Upper lobe of left lung (tissue), 6 donors: ENCODE measurements at regions not wholly inside any gene's neighbourhood (a gene's known extent, or its start where the extent isn't known, plus 50 kb on each side); places are given as distances from the start of the nearest gene placed in this dataset.

Experiments used
- ATAC-seq, 2 donors: fragments of 200-7000 bp; cut with Tn5 transposase; one replicate each; pipeline ENCODE4 v1.9.1; 2022; ENCODE audit warnings: mild to moderate bottlenecking in 2 of 2, moderate library complexity in 2 of 2; ENCODE audit not compliant: low FRiP score in 2 of 2
- DNase-seq, 2 donors: peaks; one replicate each; pipeline ENCODE4 v3.0.0-alpha.2; 2019 to 2020
- H3K27ac ChIP-seq, 4 donors: fragments of 200-600 bp; sonication (generic); one replicate each; pipeline ENCODE4 v1.5.1; 2016 to 2019
- H3K27me3 ChIP-seq, 4 donors: fragments of 200-600 bp; sonication (generic); one replicate each; pipeline ENCODE4 v1.5.1; 2017 to 2019
- H3K36me3 ChIP-seq, 4 donors: fragments of 200-600 bp; sonication (generic); one replicate each; pipeline ENCODE4 v1.5.1; 2016 to 2019
- H3K4me1 ChIP-seq, 4 donors: fragments of 200-600 bp; sonication (generic); one replicate each; pipeline ENCODE4 v1.5.1; 2018 to 2019
- H3K4me3 ChIP-seq, 4 donors: fragments of 200-600 bp; sonication (generic); one replicate each; pipeline ENCODE4 v1.5.1; 2017 to 2019; ENCODE audit warnings: mild to moderate bottlenecking in 2 of 4, moderate library complexity in 1 of 4
- H3K9me3 ChIP-seq, 4 donors: fragments of 200-600 bp; sonication (generic); one replicate each; pipeline ENCODE4 v1.5.1; 2018 to 2019
- CTCF ChIP-seq, 6 experiments: fragments of 450-650 bp in 4 of 6; fragments of 200-600 bp in 2 of 6; sonication (generic) in 2 of 6; IDR thresholded peaks; one replicate each; pipeline ENCODE4 v1.5.1; 2016 to 2019; ENCODE audit warnings: antibody characterized with exemption in 6 of 6
- EP300 ChIP-seq, 4 donors: sonication (generic); formaldehyde crosslinking; IDR thresholded peaks; one replicate each; pipeline ENCODE4 v1.5.1; 2017; ENCODE audit warnings: antibody characterized with exemption in 4 of 4, control low read depth in 2 of 4
- POLR2A ChIP-seq, 4 donors: fragments of 450-650 bp; IDR thresholded peaks; one replicate each; pipeline ENCODE4 v1.5.1; 2016 to 2017; ENCODE audit warnings: antibody characterized with exemption in 4 of 4, mild to moderate bottlenecking in 2 of 4
- POLR2AphosphoS5 ChIP-seq, 2 donors: sonication (generic); formaldehyde crosslinking; IDR thresholded peaks; one replicate each; pipeline ENCODE4 v1.5.1; 2017; ENCODE audit warnings: antibody characterized with exemption in 2 of 2
- WGBS, 2 donors: methylation state at CpG; one replicate each; pipeline ENCODE4 v1.1.5; 2017 to 2018; 5-methylcytosine and 5-hydroxymethylcytosine counted together
- donor health status: DM: no; HTN: no; CAD: no; lungs with moderate emphysema.
- donor health status: DM: no; HTN: yes; CAD: no; lungs with severe emphysema.

- Histone ChIP-seq H3K36me3 (no peaks in the 10 kb centered on the region), H3K9me3 (no peaks in the 10 kb centered on the region), H3K4me3 (no peak overlapping the region), H3K27ac (no peak overlapping the region), H3K4me1 (no peaks in the 10 kb centered on the region), H3K27me3 (no peaks in the 10 kb centered on the region)
- ATAC-seq (no peak), DNase-seq (no peak)
- WGBS, 2 donors = 83 to 89% methylated on average over 1 of the region's 1 CpG
- TF ChIP-seq POLR2A (IDR thresholded peaks at IDR 0.05) = no peak
- no peak for TF ChIP-seq POLR2AphosphoS5 (IDR thresholded peaks at IDR 0.05)
- no peak for TF ChIP-seq CTCF (IDR thresholded peaks at IDR 0.05)
- TF ChIP-seq EP300 (IDR thresholded peaks at IDR 0.05) = no peak
Observed at GRCh38 chrX:9388450-9388849, 76.4 kb upstream of the TBL1X start.

DNA sequence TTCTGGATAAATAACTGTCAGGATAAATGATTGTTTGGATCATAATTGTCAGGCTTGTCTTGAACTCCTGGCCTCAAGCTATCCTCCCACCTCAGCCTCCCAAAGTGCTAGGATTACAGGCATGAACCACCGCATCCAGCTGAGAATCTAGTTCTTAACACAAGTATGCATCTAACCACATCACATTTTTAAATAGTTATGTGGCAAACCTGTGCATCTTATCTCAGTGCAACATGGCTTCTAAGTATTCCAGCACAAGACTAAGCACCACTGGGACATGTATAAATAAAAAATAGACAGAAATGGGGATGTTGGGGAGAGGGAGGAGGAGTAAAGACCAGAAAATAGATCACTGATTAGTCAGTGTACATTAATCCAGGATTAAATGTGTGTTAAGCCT, 74.7 kb upstream of the TBL1X start:
- Histone ChIP-seq H3K27ac (no peak overlapping the region), H3K36me3 (no peaks in the 10 kb centered on the region), H3K9me3 (no peaks in the 10 kb centered on the region), H3K27me3 (no peaks in the 10 kb centered on the region), H3K4me3 (no peak overlapping the region), H3K4me1 (no peaks in the 10 kb centered on the region)
- ATAC-seq (no peak), DNase-seq (no peak)
- WGBS, 2 donors = 89 to 96% methylated on average over 1 of the region's 1 CpG
- TF ChIP-seq POLR2A (IDR thresholded peaks at IDR 0.05) = no peak
- no peak for TF ChIP-seq CTCF (IDR thresholded peaks at IDR 0.05)
- no peak for TF ChIP-seq EP300 (IDR thresholded peaks at IDR 0.05)
- TF ChIP-seq POLR2AphosphoS5 (IDR thresholded peaks at IDR 0.05) = no peak

DNA sequence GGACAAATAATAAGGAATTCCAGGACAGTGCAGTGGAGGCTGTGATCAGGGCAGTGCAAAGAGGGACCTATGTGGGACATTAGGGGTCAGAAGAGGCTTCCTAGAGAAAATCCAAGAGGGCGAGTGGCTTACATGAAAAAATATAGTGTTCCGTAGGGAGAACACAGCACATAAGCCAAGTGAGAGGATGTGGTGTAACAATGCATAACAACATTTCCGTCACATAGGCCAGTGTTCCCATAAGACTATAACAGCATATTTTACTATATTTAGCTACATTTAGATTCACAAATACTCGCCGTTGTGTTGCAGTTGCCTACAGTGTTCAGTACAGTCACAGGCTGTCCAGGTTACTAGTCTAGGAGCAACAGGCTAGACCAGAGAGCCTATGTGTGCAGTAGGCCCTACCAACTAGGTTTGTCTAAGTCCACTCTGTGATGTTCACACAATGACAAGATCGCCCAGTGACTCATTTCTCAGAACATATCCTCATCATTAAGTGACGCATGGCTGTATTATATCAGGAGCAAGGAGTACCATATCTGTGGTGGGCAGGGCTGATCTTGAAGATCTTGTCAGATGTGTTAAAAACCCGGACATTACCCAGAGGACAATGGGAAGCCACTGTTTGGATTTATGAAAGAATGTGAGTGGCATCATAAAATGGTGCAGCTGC, 74.0 kb upstream of the TBL1X start:
- H3K27me3 ChIP-seq = no peaks in the 10 kb centered on the region
- no peaks in the 10 kb centered on the region for H3K9me3 ChIP-seq
- WGBS, 2 donors = 81% methylated on average over 5 to 8 of the region's 8 CpGs
- H3K27ac ChIP-seq = no peak overlapping the region
- ATAC-seq (no peak), DNase-seq (no peak)
- H3K4me1 ChIP-seq = no peaks in the 10 kb centered on the region
- no peak overlapping the region for H3K4me3 ChIP-seq
- no peaks in the 10 kb centered on the region for H3K36me3 ChIP-seq
- no peak for TF ChIP-seq EP300 (IDR thresholded peaks at IDR 0.05)
- TF ChIP-seq CTCF (IDR thresholded peaks at IDR 0.05) = no peak
- no peak for TF ChIP-seq POLR2AphosphoS5 (IDR thresholded peaks at IDR 0.05)
- TF ChIP-seq POLR2A (IDR thresholded peaks at IDR 0.05) = no peak

GRCh38 chrX:9392445-9392844, 72.4 kb upstream of the TBL1X start:
- DNase-seq (no peak), ATAC-seq (no peak)
- H3K4me3 ChIP-seq = no peak overlapping the region
- H3K27ac ChIP-seq = no peak overlapping the region
- H3K9me3 ChIP-seq = no peaks in the 10 kb centered on the region
- TF ChIP-seq CTCF (IDR thresholded peaks at IDR 0.05) (no peak), POLR2AphosphoS5 (IDR thresholded peaks at IDR 0.05) (no peak), EP300 (IDR thresholded peaks at IDR 0.05) (no peak), POLR2A (IDR thresholded peaks at IDR 0.05) (no peak)
- 94 to 95% methylated on average over 5 of the region's 5 CpGs for whole genome bisulfite sequencing, 2 donors
- no peaks in the 10 kb centered on the region for H3K36me3 ChIP-seq
- H3K4me1 ChIP-seq = no peaks in the 10 kb centered on the region
- H3K27me3 ChIP-seq = no peaks in the 10 kb centered on the region

DNA sequence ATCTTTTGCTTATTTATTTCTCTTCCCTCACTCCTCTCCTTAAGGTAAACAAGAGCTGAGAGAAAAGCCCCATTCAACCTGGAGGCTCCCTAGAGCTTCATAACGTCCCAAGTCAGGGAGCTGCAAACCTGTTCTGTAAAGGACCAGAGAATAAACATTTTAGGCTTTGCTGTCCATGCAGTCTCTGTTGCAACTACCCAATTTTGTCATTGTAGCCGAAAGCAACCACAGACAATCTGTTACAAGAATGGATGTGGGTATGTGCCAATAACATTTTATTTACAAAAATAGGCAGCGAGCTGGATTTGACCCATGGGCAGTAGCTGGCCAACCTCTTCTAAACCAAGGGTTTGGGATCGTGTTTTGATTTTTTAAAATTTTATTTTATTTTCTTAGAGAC, 71.3 kb upstream of the TBL1X start:
- no peak for DNase-seq
- Histone ChIP-seq H3K9me3 (no peaks in the 10 kb centered on the region), H3K36me3 (no peaks in the 10 kb centered on the region), H3K4me3 (no peak overlapping the region), H3K27me3 (no peaks in the 10 kb centered on the region), H3K4me1 (no peaks in the 10 kb centered on the region), H3K27ac (no peak overlapping the region)
- no peak for ATAC-seq
- TF ChIP-seq POLR2A (IDR thresholded peaks at IDR 0.05) (no peak), CTCF (IDR thresholded peaks at IDR 0.05) (no peak), EP300 (IDR thresholded peaks at IDR 0.05) (no peak), POLR2AphosphoS5 (IDR thresholded peaks at IDR 0.05) (no peak)
- 72 to 81% methylated on average over 4 of the region's 4 CpGs for WGBS, 2 donors
